ENCODE measurements at regions not wholly inside any gene's neighbourhood (a gene's known extent, or its start where the extent isn't known, plus 50 kb on each side); places are given as distances from the start of the nearest gene placed in this dataset.

DNA sequence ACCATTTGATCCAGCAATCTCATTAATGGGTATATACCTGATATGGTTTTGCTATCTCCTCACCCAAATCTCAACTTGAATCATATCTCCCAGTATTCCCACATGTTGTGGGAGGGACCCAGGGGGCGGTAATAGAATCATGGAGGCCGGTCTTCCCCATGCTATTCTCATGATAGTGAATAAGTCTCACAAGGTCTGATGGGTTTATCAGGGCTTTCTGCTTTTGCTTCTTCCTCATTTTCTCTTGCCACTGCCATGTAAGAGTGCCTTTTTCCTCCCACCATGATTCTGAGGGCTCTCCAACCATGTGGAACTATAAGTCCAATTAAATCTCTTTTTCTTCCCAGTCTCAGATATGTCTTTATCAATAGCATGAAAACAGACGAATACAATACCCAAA is 74.5 kb upstream of the APC start:
- DNase-seq: no peak

DNA sequence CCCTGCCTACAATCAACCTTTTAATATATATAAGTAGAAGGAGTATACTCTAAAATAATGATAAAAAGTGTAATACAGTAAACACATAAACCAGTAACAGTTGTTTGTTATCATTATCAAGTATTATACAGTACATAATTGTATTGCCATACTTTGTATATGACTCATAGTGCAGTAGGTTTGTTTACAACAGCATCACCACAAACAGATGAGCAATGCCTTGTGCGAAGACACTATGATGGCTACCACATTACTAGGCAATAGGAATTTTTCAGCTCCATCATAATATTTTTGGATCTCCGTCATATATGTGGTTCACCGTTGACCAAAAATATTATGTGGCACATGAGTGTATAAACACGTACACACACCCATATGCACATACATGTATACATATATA is 69.7 kb upstream of the APC start:
- DNase-seq: no peak

- DNase-seq: no peak
Observed at GRCh38 chr5:112668911-112669310, 68.8 kb upstream of the APC start.

GRCh38 chr5:112669328-112669963 is 68.2 kb upstream of the APC start:
- DNase-seq: peak in 1 of 3 experiments; percentile 1

DNA sequence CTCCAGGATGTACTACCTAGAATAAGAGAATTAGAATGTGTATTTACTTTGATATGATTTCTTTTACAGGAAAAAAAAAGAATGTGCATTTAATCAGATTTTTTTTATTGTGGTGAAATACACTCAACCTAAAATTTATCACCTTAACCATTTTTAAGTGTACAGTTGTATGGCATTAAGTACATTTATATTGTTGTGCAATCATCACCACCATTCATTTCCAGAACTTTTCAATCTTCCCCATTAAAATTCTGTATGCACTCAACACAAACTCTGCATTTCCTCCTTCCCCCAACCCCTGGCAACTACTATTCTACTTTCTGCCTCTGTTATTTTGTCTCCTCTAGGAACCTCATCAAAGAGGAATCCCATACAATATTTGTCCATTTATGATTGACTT is 66.0 kb upstream of the APC start:
- no peak for DNase-seq

DNA sequence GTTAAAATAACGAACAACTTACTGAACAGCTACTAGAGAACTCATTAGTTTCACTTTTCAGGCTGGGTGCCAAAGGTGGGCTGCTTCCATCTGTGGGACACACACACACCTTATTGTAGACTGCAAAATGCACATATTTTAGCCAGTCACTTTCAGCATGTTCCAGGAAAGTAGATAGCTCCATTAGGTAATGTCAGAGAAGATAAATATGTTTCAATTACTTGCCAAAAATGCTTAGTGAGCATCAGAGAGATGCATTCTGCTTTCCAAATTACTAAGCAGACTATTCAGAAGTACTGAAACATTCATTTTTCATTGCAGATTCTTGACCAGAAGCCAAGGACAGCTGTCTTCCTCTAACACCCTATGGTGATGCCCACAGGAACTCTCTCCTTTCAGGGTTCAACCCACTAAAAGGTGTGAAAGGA is 56.2 kb upstream of the APC start:
- no peak for DNase-seq

DNA sequence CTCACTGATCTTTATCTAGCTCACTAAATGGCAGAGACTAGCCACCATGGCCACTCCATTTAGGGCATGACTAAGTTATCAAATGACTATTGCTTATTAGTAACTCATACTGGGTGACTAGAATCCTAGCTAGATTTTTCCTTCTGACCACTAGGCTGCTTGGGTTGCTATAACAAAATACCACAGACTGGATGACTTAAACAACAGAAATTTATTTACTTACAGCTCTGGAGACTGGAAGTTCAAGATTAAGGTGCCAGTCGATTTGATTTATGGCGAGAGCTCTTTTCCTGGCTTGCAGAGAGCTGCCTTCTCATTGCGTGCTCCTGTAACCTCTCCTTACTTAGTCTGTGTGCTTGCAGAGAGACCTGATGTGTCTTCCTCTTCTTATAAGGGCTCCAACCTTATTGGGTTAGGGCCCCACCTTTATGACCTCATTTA is 55.0 kb upstream of the APC start:
- no peak for DNase-seq

DNA sequence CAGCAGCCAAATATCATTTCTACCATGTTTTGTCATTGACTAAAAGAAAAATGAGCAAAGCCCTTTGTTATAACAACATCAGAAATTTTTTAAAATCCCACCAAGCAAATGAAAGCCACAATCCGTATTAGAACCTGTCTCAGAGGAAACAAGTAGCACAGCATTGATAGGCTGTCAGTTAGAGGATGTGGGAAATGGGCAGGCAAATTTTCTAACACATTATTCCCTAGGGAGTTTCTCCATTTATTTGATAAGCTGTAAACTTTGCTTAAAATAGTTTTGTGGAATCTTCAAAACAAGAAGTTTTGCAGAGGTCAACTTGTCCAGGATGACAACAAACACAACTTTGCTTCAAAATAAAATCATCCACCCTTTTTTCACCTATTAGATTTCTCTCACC is 53.6 kb upstream of the APC start:
- DNase-seq: no peak

GRCh38 chr5:112684737-112685136 is 52.9 kb upstream of the APC start:
- DNase-seq: no peak

- no peak for DNase-seq
Observed at GRCh38 chr5:112685386-112685785, 52.3 kb upstream of the APC start.

DNA sequence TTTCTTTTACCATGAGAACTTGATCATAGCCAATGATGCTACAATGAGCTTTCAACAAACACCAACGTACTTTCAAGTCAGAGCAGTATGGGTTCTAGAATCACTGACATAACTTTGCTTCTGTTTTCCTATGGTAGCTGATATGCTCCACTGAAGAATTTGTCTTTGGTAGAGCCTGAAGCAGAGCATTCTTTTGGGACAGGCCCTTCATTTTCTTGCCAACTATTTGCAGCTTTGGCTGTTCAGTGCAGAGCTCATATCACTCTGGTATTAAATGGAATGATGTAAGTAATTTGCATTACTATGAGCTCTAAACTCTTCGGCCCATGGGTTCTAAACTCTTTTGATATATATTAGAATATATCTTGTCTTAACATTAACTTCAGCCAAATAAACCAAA is 51.8 kb upstream of the APC start:
- DNase-seq: no peak

GRCh38 chr5:112686675-112687074 is 51.0 kb upstream of the APC start:
- DNase-seq: peak in 1 of 3 experiments; percentile 37

- DNase-seq: peak in 2 of 3 experiments; percentile 13 to 23
Observed at GRCh38 chr5:112687306-112687705, 50.4 kb upstream of the APC start.

Data from NCI-H1417 (cell line).